Esophagus squamous epithelium (tissue), 5 donors: ENCODE measurements at regions not wholly inside any gene's neighbourhood (a gene's known extent, or its start where the extent isn't known, plus 50 kb on each side); places are given as distances from the start of the nearest gene placed in this dataset.

Experiments used
- DNase-seq: peaks from one replicate; lab custom pipeline; 2025; lab: John Stamatoyannopoulos, UW
- H3K27ac ChIP-seq, 4 donors: fragments of 200-600 bp; sonication (generic); one replicate each; pipeline ENCODE4 v1.5.1; 2016 to 2019; ENCODE audit warnings: mild to moderate bottlenecking in 1 of 4
- H3K27me3 ChIP-seq, 4 donors: fragments of 200-600 bp; sonication (generic); 1 replicate in 3 of 4; 2 replicates in 1 of 4; pipeline versions ENCODE4 v1.5.1 to v1.6.0; 2017 to 2021; ENCODE audit warnings: antibody characterized with exemption in 1 of 4
- H3K36me3 ChIP-seq, 3 donors: fragments of 200-600 bp; sonication (generic); one replicate each; pipeline ENCODE4 v1.5.1; 2016 to 2019
- H3K4me1 ChIP-seq, 3 donors: fragments of 200-600 bp; sonication (generic); one replicate each; pipeline ENCODE4 v1.5.1; 2017 to 2019
- H3K4me3 ChIP-seq, 4 donors: fragments of 200-600 bp; sonication (generic); 1 replicate in 3 of 4; 2 replicates in 1 of 4; pipeline ENCODE4 v1.5.1; 2016 to 2019; ENCODE audit warnings: mild to moderate bottlenecking in 2 of 4, moderate library complexity in 1 of 4
- H3K9me3 ChIP-seq, 3 donors: fragments of 200-600 bp; sonication (generic); one replicate each; pipeline ENCODE4 v1.5.1; 2016 to 2019
- POLR2A ChIP-seq, 4 donors: fragments of 450-650 bp; IDR thresholded peaks; one replicate each; pipeline ENCODE4 v1.6.1; 2017; ENCODE audit warnings: antibody characterized with exemption in 4 of 4, mild to moderate bottlenecking in 4 of 4, moderate library complexity in 3 of 4
- WGBS, 2 donors: methylation state at CpG; one replicate each; pipeline ENCODE4 v1.1.5; 2018; 5-methylcytosine and 5-hydroxymethylcytosine counted together
- intact Hi-C: fragments of 100-400 bp; cut with DNase I; formaldehyde crosslinking; loops from one replicate; pipeline ENCODE4 v1.15.0; 2022
- TF ChIP-seq, protein P1 (sequence below), 6 experiments: fragments of 450-650 bp in 4 of 6; fragments of 200-600 bp in 2 of 6; sonication (generic) in 2 of 6; IDR thresholded peaks; one replicate each; pipeline ENCODE4 v1.5.1; 2016 to 2019; ENCODE audit warnings: antibody characterized with exemption in 6 of 6, mild to moderate bottlenecking in 4 of 6, moderate library complexity in 4 of 6
- donor health status: DM: yes; HTN: yes; CAD: no.

DNA sequence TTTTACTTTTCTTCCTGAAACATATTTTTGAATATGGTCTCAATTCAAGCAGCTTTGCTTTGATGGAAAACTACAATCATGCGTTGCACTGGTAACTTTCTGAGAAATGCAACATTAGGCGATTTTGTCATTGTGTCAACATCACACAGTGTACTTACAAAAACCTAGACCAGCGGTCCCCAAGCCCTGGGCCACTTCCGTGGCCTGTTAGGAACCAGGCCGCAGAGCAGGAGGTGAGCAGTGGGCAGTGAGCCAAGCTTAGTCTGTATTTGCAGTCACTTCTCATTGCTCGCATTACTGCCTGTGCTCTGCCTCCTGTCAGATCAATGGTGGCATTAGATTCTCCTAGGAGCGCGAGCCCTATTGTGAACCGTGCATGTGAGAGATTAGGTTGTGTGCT, 163.7 kb upstream of the NOVA1 start:
- no peaks in the 10 kb centered on the region for H3K9me3 ChIP-seq
- H3K27ac ChIP-seq, result no peak overlapping the region
- no peak overlapping the region for H3K4me3 ChIP-seq
- 79 to 83% methylated on average over 9 of the region's 9 CpGs for WGBS, 2 donors
- DNase-seq, result no peak
- H3K4me1 ChIP-seq, result no peaks in the 10 kb centered on the region
- no peaks in the 10 kb centered on the region for H3K27me3 ChIP-seq
- TF ChIP-seq, protein P1, sequence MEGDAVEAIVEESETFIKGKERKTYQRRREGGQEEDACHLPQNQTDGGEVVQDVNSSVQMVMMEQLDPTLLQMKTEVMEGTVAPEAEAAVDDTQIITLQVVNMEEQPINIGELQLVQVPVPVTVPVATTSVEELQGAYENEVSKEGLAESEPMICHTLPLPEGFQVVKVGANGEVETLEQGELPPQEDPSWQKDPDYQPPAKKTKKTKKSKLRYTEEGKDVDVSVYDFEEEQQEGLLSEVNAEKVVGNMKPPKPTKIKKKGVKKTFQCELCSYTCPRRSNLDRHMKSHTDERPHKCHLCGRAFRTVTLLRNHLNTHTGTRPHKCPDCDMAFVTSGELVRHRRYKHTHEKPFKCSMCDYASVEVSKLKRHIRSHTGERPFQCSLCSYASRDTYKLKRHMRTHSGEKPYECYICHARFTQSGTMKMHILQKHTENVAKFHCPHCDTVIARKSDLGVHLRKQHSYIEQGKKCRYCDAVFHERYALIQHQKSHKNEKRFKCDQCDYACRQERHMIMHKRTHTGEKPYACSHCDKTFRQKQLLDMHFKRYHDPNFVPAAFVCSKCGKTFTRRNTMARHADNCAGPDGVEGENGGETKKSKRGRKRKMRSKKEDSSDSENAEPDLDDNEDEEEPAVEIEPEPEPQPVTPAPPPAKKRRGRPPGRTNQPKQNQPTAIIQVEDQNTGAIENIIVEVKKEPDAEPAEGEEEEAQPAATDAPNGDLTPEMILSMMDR (IDR thresholded peaks at IDR 0.05), result no peak
- TF ChIP-seq POLR2A (IDR thresholded peaks at IDR 0.05), result no peak
- no peaks in the 10 kb centered on the region for H3K36me3 ChIP-seq
- intact Hi-C loops, result no loop called here

DNA sequence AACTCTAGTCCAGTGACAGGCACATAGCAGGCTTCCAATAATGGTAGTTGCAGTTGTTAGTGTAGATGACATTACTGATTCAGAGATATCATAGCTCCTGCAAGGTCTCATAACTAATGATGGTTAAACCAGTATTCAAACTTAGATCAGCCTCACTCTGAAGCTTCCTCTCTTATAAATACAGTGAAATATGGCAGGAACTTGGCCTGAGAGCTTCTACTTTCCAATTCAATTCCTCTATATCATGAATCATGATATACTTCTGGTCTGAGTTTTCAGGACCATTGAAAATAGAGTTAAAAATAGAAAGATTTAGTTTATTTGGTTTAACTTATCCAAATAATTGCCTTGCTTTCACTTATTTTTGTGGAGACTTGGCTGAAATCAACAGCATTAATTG, 167.5 kb upstream of the NOVA1 start:
- no peaks in the 10 kb centered on the region for H3K9me3 ChIP-seq
- no peaks in the 10 kb centered on the region for H3K36me3 ChIP-seq
- no peak overlapping the region for H3K4me3 ChIP-seq
- no peaks in the 10 kb centered on the region for H3K4me1 ChIP-seq
- no peak for TF ChIP-seq POLR2A (IDR thresholded peaks at IDR 0.05)
- TF ChIP-seq, protein P1 (IDR thresholded peaks at IDR 0.05), result no peak
- no peaks in the 10 kb centered on the region for H3K27me3 ChIP-seq
- intact Hi-C loops, result no loop called here
- DNase-seq, result no peak
- H3K27ac ChIP-seq, result peak overlapping the region in 1 of 4 donors; percentile 17

DNA sequence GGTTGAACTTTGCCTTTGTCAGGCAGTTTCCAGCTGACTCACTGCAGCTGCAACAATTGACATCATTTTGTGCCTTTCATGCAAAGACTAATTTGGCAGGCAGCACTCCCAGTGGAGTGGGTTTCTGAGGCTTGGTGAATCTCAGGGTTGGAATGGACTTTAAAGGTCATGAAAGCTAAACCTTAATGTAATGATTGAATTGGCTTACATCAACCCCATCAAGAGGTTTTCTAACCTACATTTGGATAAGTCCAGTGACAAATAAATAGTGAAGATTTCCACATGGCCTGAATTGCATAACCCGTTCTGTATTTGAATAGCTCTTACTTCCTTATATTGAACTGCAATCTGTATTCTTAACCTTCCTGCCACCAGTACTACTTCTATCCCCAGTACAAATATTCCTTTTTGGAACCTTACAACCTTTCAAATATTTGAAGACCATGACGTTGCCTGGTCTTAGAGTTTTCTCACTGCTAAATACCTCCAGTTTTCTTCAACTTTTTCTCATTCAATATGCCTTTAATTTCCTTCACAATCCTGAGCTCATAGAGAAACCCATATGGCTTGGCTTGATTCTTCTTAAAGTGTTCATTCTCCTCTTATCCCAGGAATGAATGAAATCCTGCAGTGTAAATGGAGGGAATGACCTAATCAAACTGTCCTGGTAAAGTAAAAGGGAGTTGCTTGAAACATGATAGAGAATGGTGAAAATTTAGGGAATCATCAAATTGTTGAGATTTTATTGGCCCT, 168.1 kb upstream of the NOVA1 start:
- Histone ChIP-seq H3K36me3 (no peaks in the 10 kb centered on the region), H3K27ac (peak overlapping the region in 1 of 4 donors; percentile 17), H3K4me1 (no peaks in the 10 kb centered on the region), H3K9me3 (no peaks in the 10 kb centered on the region), H3K27me3 (no peaks in the 10 kb centered on the region), H3K4me3 (no peak overlapping the region)
- 18 to 49% methylated on average over 2 of the region's 2 CpGs for WGBS, 2 donors
- TF ChIP-seq POLR2A (IDR thresholded peaks at IDR 0.05), result no peak
- TF ChIP-seq, protein P1 (IDR thresholded peaks at IDR 0.05), result no peak
- no peak for DNase-seq
- intact Hi-C loops, result no loop called here

DNA sequence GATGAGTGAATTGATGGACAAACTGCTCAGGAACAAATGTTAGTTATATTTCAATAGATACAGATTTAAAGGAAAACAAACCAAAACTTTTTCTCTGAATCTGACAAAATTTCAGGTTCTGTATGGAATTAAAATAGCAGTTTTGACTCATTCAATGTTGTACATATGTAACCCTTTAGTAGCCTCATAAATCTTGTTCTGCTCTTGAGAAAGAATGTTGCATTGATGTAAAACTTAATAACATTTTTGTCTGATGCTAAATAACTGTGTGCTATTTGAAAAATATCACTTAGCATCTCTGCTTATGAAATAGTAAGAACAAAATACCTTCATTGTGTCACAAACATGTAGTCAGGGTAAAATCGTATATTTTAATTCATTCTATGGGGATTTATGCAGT, 168.9 kb upstream of the NOVA1 start:
- intact Hi-C loops, result no loop called here

DNA sequence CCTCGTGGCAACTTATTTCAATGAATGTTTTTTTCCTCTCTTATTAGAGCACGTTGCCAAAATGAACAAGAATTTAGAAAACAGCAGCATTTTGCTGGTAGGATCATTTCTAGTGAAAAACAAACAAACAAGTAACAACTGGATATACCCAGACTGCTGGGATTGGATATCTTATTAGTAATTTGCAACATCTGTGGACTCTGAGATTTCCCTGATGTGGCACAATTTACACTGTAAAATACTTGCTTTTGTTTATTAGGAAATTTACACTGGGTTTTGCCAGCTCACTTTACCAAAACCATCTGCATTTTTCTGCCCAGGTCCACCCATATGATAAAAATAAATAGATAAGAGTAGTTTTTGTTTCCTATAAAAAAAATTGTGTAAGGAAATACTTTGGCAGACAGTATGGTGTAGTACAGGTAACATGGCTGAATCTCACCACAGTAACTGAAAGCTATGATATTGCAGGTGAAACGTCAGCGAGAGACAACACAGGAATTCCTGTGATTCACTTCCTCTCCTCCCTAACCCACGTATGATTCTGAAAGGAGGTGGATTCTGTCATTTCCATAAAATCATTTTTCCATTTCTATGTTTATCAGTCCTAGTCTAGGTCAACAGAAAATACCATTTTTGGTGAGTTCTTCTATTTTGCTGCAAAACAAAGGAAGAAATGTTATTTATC, 176.2 kb upstream of the NOVA1 start:
- Histone ChIP-seq H3K27ac (no peak overlapping the region), H3K4me3 (no peak overlapping the region), H3K9me3 (no peaks in the 10 kb centered on the region), H3K27me3 (no peaks in the 10 kb centered on the region), H3K4me1 (no peaks in the 10 kb centered on the region), H3K36me3 (no peaks in the 10 kb centered on the region)
- TF ChIP-seq POLR2A (IDR thresholded peaks at IDR 0.05), result no peak
- TF ChIP-seq, protein P1 (IDR thresholded peaks at IDR 0.05), result no peak
- intact Hi-C loops, result no loop called here
- WGBS, 2 donors, result 42 to 43% methylated on average over 5 of the region's 5 CpGs
- no peak for DNase-seq

More for the DNA sequence above, 168.9 kb upstream of the NOVA1 start:
- no peak for DNase-seq
- H3K36me3 ChIP-seq, result no peaks in the 10 kb centered on the region
- no peaks in the 10 kb centered on the region for H3K9me3 ChIP-seq
- TF ChIP-seq POLR2A (IDR thresholded peaks at IDR 0.05), result no peak
- TF ChIP-seq, protein P1 (IDR thresholded peaks at IDR 0.05), result no peak
- no peaks in the 10 kb centered on the region for H3K27me3 ChIP-seq
- H3K4me1 ChIP-seq, result no peaks in the 10 kb centered on the region
- H3K27ac ChIP-seq, result no peak overlapping the region
- WGBS, 2 donors, result 75 to 76% methylated on average over 1 of the region's 1 CpG
- no peak overlapping the region for H3K4me3 ChIP-seq
